Osteoblast (primary cell): ENCODE measurements at regions not wholly inside any gene's neighbourhood (a gene's known extent, or its start where the extent isn't known, plus 50 kb on each side); places are given as distances from the start of the nearest gene placed in this dataset.

Source experiments
- DNase-seq: peaks from one replicate; pipeline ENCODE4 v3.0.0; 2011; ENCODE audit warnings: low spot score, mixed read lengths; ENCODE audit not compliant: insufficient read length; ENCODE audit errors: missing footprints
- H2AFZ ChIP-seq: 2 replicates; pipeline ENCODE4 v1.6.0; 2011; ENCODE audit warnings: mild to moderate bottlenecking, low read length
- H3K27ac ChIP-seq: 2 replicates; pipeline ENCODE4 v1.5.1; 2011; ENCODE audit warnings: mild to moderate bottlenecking, low read depth, low read length, moderate library complexity
- H3K27me3 ChIP-seq: 2 replicates; pipeline ENCODE4 v1.6.0; 2012; ENCODE audit warnings: mild to moderate bottlenecking, control low read depth, inconsistent platforms, low read length, moderate library complexity; ENCODE audit not compliant: insufficient read depth
- H3K36me3 ChIP-seq: 2 replicates; pipeline ENCODE4 v1.5.1; 2011; ENCODE audit warnings: mild to moderate bottlenecking, low read length, control low read depth, moderate library complexity; ENCODE audit not compliant: insufficient read depth
- H3K4me1 ChIP-seq: 2 replicates; pipeline ENCODE4 v1.5.1; 2011; ENCODE audit warnings: mild to moderate bottlenecking, low read length, control low read depth, moderate library complexity; ENCODE audit not compliant: insufficient read depth
- H3K4me2 ChIP-seq: 2 replicates; pipeline ENCODE4 v1.6.0; 2011; ENCODE audit warnings: mild to moderate bottlenecking, low read length; ENCODE audit not compliant: insufficient read depth
- H3K4me3 ChIP-seq: fragments of 200-600 bp; sonication (generic); 3 replicates; pipeline ENCODE4 v1.5.1; 2012; ENCODE audit warnings: mild to moderate bottlenecking, low read length, inconsistent platforms; ENCODE audit not compliant: insufficient read depth
- H3K79me2 ChIP-seq: 2 replicates; pipeline ENCODE4 v1.6.0; 2012; ENCODE audit warnings: mild to moderate bottlenecking, low read length, control low read depth, inconsistent platforms; ENCODE audit not compliant: insufficient read depth
- H3K9me3 ChIP-seq: 2 replicates; pipeline ENCODE4 v1.5.1; 2011; ENCODE audit warnings: low read depth, low read length, control low read depth
- H4K20me1 ChIP-seq: 2 replicates; pipeline ENCODE4 v1.6.0; 2012; ENCODE audit warnings: mild to moderate bottlenecking, low read length, control low read depth; ENCODE audit not compliant: insufficient read depth
- TF ChIP-seq, protein P1 (sequence below): IDR thresholded peaks from 2 replicates; pipeline ENCODE4 v1.5.1; 2011; ENCODE audit warnings: mild to moderate bottlenecking, low read depth, low read length, moderate library complexity; ENCODE audit errors: extremely low read depth

DNA sequence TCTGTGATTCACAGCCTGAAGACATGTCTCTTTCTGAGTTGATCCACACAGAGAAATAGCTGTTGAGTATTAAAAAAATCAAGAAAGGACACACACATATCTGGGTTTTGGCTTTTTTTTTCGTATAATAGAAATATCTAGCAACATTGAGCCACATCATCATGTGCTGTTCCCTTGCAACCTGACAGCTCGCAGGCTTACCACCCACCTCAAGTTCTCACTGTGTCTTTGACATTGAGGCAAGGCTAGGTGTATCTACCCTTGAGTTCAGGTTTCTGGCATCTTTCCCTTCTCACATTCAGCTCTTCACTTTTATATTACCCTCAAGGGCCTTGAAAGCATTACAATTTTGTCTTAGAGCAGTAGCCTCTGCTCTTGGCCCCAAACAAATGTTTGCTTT lies 490.3 kb upstream of the KIRREL3 start:
- no peak for DNase-seq
- Histone ChIP-seq H3K79me2 (no peaks in the 10 kb centered on the region), H3K4me1 (no peaks in the 10 kb centered on the region), H3K27me3 (no peaks in the 10 kb centered on the region), H3K36me3 (no peaks in the 10 kb centered on the region), H3K4me3 (no peak overlapping the region), H2AFZ (no peak overlapping the region), H4K20me1 (no peaks in the 10 kb centered on the region), H3K9me3 (no peaks in the 10 kb centered on the region), H3K27ac (no peak overlapping the region), H3K4me2 (no peak overlapping the region)
- TF ChIP-seq, protein P1, sequence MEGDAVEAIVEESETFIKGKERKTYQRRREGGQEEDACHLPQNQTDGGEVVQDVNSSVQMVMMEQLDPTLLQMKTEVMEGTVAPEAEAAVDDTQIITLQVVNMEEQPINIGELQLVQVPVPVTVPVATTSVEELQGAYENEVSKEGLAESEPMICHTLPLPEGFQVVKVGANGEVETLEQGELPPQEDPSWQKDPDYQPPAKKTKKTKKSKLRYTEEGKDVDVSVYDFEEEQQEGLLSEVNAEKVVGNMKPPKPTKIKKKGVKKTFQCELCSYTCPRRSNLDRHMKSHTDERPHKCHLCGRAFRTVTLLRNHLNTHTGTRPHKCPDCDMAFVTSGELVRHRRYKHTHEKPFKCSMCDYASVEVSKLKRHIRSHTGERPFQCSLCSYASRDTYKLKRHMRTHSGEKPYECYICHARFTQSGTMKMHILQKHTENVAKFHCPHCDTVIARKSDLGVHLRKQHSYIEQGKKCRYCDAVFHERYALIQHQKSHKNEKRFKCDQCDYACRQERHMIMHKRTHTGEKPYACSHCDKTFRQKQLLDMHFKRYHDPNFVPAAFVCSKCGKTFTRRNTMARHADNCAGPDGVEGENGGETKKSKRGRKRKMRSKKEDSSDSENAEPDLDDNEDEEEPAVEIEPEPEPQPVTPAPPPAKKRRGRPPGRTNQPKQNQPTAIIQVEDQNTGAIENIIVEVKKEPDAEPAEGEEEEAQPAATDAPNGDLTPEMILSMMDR, result no peak

DNA sequence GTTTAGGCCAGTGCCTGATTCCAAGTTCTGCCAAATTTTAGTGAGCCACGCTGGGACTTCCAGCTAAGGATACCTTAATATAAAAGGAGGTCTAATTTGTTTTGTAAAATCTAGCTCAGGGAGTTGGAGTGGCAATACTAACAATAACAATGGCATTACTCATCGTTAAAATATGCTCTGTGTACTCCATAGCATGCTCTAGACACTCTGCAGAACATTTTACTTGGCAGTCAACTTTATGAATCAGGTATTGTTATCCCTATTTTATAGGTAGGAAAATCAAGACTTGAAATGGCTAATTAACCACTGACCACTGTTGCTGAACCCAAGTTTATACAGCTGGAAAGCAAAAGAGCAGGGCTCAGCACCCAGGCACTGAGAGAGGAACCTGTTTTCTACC lies 485.0 kb upstream of the KIRREL3 start:
- Histone ChIP-seq H3K4me2 (no peak overlapping the region), H3K4me3 (no peak overlapping the region), H3K27ac (no peak overlapping the region), H3K27me3 (no peaks in the 10 kb centered on the region), H2AFZ (no peak overlapping the region), H3K79me2 (no peaks in the 10 kb centered on the region), H3K36me3 (no peaks in the 10 kb centered on the region), H3K9me3 (no peaks in the 10 kb centered on the region), H4K20me1 (no peaks in the 10 kb centered on the region), H3K4me1 (no peaks in the 10 kb centered on the region)
- TF ChIP-seq, protein P1, result no peak
- no peak for DNase-seq

DNA sequence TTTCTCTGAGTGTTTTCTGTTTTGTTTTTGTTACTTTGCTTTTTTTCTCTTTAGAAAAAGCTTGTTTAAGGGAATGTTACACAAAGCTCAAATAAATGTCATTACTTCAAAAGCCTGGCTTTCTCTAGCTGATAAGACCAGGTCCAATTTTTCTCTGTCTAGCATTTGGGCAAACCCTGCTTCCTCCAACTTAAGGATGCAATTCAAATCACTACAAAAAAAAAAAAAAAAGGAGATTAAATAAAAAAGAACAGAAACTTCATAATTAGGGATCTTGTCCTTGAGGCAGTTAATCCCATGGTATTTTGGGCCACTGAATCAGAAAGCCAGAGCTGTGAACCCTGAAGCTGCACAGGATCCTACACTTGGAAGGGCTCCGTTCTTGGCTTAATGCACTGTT lies 480.8 kb upstream of the KIRREL3 start:
- TF ChIP-seq, protein P1, result no peak
- Histone ChIP-seq H3K4me3 (no peak overlapping the region), H2AFZ (no peak overlapping the region), H3K79me2 (no peaks in the 10 kb centered on the region), H3K4me2 (no peak overlapping the region), H3K27ac (no peak overlapping the region), H3K9me3 (no peaks in the 10 kb centered on the region), H3K4me1 (no peaks in the 10 kb centered on the region), H4K20me1 (no peaks in the 10 kb centered on the region), H3K36me3 (no peaks in the 10 kb centered on the region), H3K27me3 (no peaks in the 10 kb centered on the region)
- no peak for DNase-seq

DNA sequence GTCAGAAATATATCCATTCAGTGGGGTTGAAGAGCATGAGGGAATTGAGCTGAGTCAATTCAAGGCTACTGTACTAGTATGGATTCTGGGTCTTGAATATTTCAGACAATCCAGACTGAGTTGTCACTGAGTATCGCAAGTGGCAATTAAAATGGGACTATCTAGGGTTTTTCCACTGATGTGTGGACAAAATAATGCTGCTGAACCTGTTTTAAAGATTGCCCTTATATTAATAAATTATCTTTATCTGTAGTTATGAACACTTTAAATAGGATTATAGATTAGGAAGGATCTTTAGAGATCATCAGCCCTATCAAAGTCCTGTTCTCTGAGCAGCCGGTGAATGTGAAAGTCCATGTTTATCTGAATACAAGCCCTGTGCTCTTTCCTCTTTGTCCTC lies 478.3 kb upstream of the KIRREL3 start:
- no peaks in the 10 kb centered on the region for H3K36me3 ChIP-seq
- no peak for DNase-seq
- H3K4me3 ChIP-seq, result no peak overlapping the region
- no peak overlapping the region for H3K27ac ChIP-seq
- H4K20me1 ChIP-seq, result no peaks in the 10 kb centered on the region
- H3K4me1 ChIP-seq, result no peaks in the 10 kb centered on the region
- no peak overlapping the region for H2AFZ ChIP-seq
- no peaks in the 10 kb centered on the region for H3K79me2 ChIP-seq
- H3K9me3 ChIP-seq, result no peaks in the 10 kb centered on the region
- no peaks in the 10 kb centered on the region for H3K27me3 ChIP-seq
- no peak overlapping the region for H3K4me2 ChIP-seq
- TF ChIP-seq, protein P1, result no peak
